ENCODE measurements at regions not wholly inside any gene's neighbourhood (a gene's known extent, or its start where the extent isn't known, plus 50 kb on each side); places are given as distances from the start of the nearest gene placed in this dataset.

GRCh38 chr4:67236318-67236717 lies 309.0 kb downstream of the CENPC start:
- TF ChIP-seq CTCF (IDR thresholded peaks at IDR 0.05), result no peak
- TF ChIP-seq EP300 (IDR thresholded peaks at IDR 0.05), result no peak

Measured in esophagus muscularis mucosa (tissue), 3 donors.